Superior temporal gyrus (tissue), 1 donor: ENCODE measurements at regions not wholly inside any gene's neighbourhood (a gene's known extent, or its start where the extent isn't known, plus 50 kb on each side); places are given as distances from the start of the nearest gene placed in this dataset.
"Not testable (repeated sequence)": the region's sequence is repeated elsewhere in the genome, so short reads cannot be mapped to it uniquely, and the experiment has no call there.

Source experiments
- DNase-seq: peaks from one replicate; pipeline ENCODE4 v3.0.0-alpha.2; 2016; ENCODE audit errors: extremely low spot score

- DNase-seq: no peak
Measured at GRCh38 chr5:155768332-155768731, 558.6 kb upstream of the SGCD start.

DNA sequence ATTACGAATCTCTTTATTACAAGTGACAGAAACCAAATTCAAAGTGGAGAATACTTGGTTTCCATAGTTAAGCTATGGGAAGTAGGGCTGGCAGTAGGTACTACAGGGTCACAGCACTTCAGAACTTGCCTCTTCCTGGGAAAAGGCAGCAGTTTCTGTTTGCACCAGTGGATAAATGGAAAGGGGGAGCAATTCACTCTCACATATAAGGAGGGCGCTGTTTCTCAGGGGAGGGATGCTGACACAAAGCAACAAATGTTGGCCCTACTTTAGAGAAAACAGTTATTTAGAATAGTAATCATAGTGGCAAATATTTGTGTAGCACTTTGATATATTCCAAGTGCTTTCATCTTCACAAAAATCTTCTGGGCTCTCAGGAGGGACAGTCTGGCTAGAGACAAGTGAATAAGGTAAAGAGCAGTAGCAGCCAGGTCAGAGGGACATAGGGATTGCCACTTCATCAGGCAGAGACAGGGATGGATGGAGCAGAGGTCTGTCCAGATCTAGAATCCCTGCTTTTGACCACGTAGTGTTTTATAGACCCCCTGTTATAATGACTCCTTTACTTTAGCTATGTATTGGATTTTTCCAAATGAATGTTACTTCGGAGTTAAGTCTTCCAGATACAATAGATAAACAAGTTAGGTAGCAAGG is 554.8 kb upstream of the SGCD start:
- no peak for DNase-seq

- no peak for DNase-seq
Measured at GRCh38 chr5:155773680-155774079, 553.3 kb upstream of the SGCD start.

DNA sequence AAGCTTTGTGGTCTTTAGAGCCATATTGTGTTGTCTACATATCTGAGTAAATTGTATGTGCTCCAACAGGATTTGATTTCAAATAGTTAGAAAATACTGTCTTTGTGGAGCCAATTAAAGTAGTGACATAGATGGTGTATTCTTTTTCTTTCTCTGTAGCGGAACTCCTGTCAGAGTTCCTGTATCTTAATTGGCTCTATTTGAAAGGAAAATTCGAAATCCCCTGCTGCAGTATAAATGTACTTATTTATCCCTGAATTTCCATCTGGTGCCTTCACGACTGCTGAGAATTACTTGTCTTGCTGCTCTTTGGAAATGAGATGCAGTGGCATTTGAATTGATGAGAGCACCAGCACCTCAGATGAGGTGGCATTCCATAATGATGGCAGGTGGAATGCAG is 546.7 kb upstream of the SGCD start:
- DNase-seq: no peak

DNA sequence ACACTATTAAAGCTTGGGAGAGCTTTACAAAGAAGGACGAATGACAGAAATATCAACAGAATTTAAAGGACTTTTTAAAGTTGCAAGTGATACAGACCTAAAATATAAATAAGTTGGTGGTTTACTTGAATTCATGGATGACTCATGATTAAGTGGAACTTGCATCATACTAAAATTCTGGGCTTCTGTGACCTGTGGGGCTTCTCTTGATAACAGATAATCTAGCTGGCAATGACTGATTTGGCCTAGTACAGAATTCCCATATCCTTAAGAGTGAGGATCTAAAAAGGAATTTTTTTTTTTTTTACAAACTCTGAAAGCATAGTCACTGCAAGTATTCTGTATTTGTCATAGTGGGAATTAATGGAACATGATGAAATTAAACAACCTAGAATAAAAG is 543.7 kb upstream of the SGCD start:
- no peak for DNase-seq

GRCh38 chr5:155783791-155784190 is 543.2 kb upstream of the SGCD start:
- no peak for DNase-seq

- DNase-seq: no peak
Measured at GRCh38 chr5:155786108-155786507, 540.9 kb upstream of the SGCD start.

DNA sequence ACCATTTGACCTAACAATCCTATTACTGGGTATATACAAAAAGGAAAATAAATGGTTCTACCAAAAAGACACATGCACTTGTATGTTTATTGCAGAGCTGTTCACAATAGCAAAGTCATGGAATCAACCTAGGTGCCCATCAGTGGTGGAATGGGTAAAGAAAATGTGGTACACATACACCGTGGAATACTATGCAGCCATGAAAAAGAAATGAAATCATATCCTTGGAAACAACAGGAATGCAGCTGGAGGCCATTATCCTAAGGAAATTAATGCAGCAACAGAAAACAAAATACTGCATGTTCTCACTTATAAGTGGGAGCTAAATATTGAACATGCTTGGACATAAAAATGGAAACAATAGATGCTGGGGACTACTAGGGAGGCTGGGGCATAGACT is 534.1 kb upstream of the SGCD start:
- no peak for DNase-seq

DNA sequence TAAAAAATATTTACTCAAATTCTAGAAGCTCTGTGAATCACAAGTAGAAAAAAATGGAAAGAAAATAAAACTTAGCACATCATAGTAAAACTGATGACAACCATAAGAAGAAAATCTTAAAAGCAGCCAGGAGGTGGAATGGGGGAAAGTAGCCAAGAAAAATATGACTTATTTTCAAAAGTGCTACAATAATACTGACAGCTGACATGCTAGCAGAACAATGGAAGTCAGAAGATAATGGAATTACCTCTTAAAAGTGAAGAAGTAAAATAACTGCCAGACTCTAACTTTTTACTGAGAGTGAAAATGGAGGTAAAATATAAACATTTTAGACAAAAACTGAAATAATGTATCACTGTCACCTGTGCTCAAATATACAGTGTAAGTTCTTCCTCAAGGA is 532.2 kb upstream of the SGCD start:
- DNase-seq: no peak

DNA sequence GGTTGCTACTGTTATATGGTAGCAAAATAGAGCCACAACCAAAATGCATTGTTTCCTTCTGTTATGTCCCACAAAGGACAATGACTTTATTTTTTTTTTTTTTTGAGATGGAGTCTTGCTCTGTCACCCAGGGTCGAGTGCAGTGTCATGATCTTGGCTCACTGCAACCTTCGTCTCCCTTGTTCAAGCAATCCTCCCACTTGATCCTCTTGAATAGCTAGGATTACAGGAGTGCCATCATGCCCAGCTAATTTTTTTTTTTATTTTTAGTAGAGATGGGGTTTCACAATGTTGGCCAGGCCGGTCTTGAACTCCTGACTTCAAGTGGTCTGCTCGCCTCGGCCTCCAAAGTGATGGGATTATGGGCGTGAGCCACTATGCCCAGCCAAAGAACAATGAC is 527.7 kb upstream of the SGCD start:
- DNase-seq: no peak

GRCh38 chr5:155807884-155808576 is 518.9 kb upstream of the SGCD start:
- DNase-seq: no peak

- DNase-seq: no peak
Measured at GRCh38 chr5:155815248-155815647, 511.7 kb upstream of the SGCD start.

- DNase-seq: no peak
Measured at GRCh38 chr5:155822177-155822576, 504.8 kb upstream of the SGCD start.

DNA sequence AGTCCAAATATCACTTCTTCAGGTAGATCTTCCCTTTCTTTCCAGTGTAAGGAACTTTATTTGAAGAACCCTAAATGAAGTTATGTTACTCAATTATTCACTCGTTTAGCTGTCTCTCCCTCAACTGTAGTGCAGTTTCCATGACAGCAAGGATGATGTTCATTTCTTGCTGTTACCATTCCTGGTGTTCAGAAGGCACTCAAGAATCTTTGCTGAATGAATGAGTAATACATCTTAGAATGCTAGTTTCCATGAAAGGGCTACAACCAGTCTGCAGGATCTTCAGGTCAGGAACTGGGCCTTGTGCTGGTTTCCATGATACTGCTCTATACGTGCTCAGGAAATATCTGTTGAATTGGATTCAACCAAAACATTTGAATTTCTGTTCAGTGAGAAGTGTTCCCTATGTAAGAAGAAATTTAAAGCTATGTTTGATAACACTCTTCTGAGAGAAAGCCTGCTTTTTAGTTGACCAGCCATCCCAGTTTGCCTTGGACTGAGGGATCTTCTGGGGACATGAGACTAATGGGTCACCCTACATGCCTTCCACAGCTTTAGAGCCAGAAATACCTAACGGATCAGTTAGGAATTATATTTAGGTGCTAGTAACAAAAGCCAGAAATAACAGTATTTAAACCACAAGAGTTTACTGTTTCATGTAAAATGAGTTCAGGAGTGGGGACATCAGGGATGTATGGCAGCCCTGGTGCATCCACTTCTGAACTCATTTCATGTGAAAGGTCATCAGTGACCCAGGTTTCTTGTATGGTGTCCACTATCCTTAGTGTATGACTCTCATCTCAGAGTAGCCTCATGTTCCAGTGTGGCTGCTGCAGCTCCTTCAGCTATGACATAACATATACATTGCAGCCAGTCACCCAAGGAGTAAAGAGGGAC is 500.1 kb upstream of the SGCD start:
- DNase-seq: no peak

DNA sequence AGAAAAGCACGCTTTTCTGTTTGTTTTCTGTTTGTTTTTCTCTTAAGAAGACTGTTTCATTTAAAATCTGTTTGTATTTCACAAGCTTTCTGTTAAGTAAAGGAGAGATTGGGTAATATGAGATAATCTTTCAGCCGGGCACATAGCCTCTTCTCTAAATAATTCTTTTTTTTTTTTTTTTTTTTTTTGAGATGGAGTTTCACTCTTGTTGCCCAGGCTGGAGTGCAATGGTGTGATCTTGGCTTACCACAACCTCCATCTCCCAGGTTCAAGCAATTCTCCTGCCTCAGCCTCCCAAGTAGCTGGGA is 499.5 kb upstream of the SGCD start:
- DNase-seq: not testable (repeated sequence)

GRCh38 chr5:155827949-155828348 is 499.0 kb upstream of the SGCD start:
- DNase-seq: no peak

DNA sequence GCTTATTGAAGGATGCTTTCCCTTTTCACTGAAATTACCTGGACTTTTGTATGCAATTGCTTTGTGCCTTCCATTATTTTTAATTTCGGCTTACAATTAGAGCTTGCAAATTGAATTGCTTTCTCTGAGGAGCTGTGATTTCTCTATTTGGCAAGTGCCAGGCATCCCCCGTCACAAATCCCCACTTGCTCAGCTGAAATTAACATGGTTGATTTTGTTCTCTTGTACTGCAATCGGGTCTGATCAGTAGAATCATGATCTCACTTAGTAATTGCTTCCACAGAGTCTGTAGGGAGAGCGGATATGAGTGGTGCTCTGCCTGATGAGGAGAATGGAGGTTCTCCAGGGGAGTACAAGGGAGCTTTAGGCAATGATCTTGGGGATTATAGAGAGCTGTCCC is 495.5 kb upstream of the SGCD start:
- no peak for DNase-seq

- no peak for DNase-seq
Measured at GRCh38 chr5:155833287-155833686, 493.7 kb upstream of the SGCD start.

GRCh38 chr5:155834271-155834975 is 492.5 kb upstream of the SGCD start:
- DNase-seq: no peak

DNA sequence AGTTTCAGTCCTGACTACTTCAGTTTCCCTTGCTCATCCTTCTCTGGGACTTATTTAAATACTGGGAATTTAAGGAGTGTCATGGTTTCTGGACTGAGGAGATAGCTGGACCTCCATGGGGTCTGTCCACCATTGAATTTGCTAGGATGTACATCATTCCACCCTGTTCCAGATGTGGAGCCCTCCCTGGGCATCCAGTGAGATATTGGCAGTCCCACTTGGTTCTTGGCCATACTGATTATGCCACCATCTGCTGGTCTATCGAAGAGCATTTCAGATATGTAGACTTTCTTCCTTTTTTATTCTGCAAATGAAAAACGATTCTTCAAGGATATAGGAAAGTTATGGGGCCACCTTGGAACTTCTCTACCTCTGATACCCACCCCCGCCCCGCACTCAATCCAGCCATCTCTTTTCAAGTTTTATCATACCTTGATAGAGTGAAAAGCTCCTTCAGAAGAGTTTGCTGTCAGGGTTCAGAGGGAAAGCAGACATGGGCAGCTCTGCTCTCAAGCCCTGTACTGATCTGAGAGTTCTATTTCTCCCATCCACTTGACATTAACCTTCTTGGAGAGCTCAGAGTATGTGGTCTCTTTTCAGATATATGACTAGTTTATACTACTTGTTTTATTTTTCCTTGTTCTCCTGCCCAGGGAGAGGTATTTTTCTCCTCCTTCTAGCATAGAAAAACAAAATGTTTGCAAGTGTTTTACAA is 490.7 kb upstream of the SGCD start:
- no peak for DNase-seq

GRCh38 chr5:155838394-155838793 is 488.6 kb upstream of the SGCD start:
- DNase-seq: no peak
